PC-3 (cell line): ENCODE measurements at regions not wholly inside any gene's neighbourhood (a gene's known extent, or its start where the extent isn't known, plus 50 kb on each side); places are given as distances from the start of the nearest gene placed in this dataset.
"Not testable (repeated sequence)": the region's sequence is repeated elsewhere in the genome, so short reads cannot be mapped to it uniquely, and the experiment has no call there.

Experiments
- EZH2 ChIP-seq: fragments of 300-600 bp; sonication (generic); IDR thresholded peaks from one replicate; pipeline ENCODE4 v1.6.1; 2017; ENCODE audit warnings: antibody characterized with exemption, mild to moderate bottlenecking, low read length; ENCODE audit not compliant: unreplicated experiment
- EZH2phosphoT487 ChIP-seq: fragments of 300-600 bp; sonication (generic); IDR thresholded peaks from 2 replicates; pipeline ENCODE4 v1.6.1; 2018; ENCODE audit warnings: mild to moderate bottlenecking, antibody characterized with exemption, low read length, borderline replicate concordance
- TF ChIP-seq, protein P1 (sequence below): fragments of 300-600 bp; sonication (generic); conservative IDR thresholded peaks from 2 replicates; pipeline ENCODE4 v1.5.1; 2017; ENCODE audit warnings: antibody characterized with exemption, low read depth, mild to moderate bottlenecking, low read length

DNA sequence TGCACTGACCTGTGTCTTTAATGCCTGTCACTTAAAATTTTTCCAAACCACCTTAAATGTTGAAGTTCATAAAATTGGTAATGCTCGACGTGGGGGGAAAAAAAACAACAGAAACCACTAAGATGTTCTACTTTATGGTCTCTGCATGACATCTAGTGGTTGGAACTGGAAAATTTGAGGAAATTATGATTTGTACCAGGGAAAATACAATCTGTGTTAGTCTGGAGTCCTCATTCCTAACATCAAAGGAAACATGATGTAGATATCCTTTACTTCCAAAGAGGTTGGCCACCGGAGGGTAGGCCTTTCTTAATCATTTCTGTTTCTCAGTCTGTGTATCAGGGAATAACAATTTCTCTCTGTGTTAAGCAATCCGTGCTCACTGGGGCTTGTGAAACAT is 941.0 kb downstream of the LTN1 start:
- TF ChIP-seq, protein P1, sequence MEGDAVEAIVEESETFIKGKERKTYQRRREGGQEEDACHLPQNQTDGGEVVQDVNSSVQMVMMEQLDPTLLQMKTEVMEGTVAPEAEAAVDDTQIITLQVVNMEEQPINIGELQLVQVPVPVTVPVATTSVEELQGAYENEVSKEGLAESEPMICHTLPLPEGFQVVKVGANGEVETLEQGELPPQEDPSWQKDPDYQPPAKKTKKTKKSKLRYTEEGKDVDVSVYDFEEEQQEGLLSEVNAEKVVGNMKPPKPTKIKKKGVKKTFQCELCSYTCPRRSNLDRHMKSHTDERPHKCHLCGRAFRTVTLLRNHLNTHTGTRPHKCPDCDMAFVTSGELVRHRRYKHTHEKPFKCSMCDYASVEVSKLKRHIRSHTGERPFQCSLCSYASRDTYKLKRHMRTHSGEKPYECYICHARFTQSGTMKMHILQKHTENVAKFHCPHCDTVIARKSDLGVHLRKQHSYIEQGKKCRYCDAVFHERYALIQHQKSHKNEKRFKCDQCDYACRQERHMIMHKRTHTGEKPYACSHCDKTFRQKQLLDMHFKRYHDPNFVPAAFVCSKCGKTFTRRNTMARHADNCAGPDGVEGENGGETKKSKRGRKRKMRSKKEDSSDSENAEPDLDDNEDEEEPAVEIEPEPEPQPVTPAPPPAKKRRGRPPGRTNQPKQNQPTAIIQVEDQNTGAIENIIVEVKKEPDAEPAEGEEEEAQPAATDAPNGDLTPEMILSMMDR: peak; percentile 60; the same call in 1 of the 2 replicates
- not testable (repeated sequence) for TF ChIP-seq EZH2, EZH2phosphoT487
